Endothelial cell of umbilical vein (primary cell): ENCODE measurements at regions not wholly inside any gene's neighbourhood (a gene's known extent, or its start where the extent isn't known, plus 50 kb on each side); places are given as distances from the start of the nearest gene placed in this dataset.

Experiments used
- BruUV-seq: library from RNA; stranded (reverse); fragments of 400-500 nt; replicated peaks from 2 replicates; lab custom pipeline; 2021; lab: Mats Ljungman, UMichigan
- CTCF ChIA-PET: fragments of 300-600, 350-600 bp; sonication (Branson Sonifier 250); formaldehyde crosslinking; loops from one replicate; lab custom pipeline; 2021; ENCODE audit warnings: antibody characterized with exemption, inconsistent platforms; lab: Charles Lee
- POLR2A ChIA-PET: fragments of 300-600, 350-600 bp; sonication (Branson Sonifier 250); formaldehyde crosslinking; loops from one replicate; lab custom pipeline; 2021; ENCODE audit warnings: antibody characterized with exemption, inconsistent platforms; lab: Charles Lee
- DNase-seq: peaks from one replicate; pipeline ENCODE4 v3.0.0-alpha.2; 2011; ENCODE audit warnings: low read depth, low spot score
- FAIRE-seq: peaks from 2 replicates; lab custom pipeline; 2011; peaks lifted over from hg19 to GRCh38; lab: Jason Lieb, UNC
- H2AFZ ChIP-seq: 2 replicates; pipeline ENCODE4 v1.6.0; 2012; ENCODE audit warnings: low read depth, low read length, control low read depth, inconsistent platforms
- H3K27ac ChIP-seq: 2 replicates; pipeline ENCODE4 v1.5.1; 2011; ENCODE audit warnings: low read depth, mild to moderate bottlenecking, control low read depth, low read length, moderate library complexity; ENCODE audit not compliant: insufficient read depth
- H3K27me3 ChIP-seq, 2 experiments: 2 replicates each; pipeline versions ENCODE4 v1.6.0 to v1.6.1; 2011; ENCODE audit warnings: low read length in 2 of 2, mixed read lengths in 1 of 2; ENCODE audit not compliant: control insufficient read depth in 2 of 2, insufficient read depth in 2 of 2
- H3K36me3 ChIP-seq, 2 experiments: 2 replicates in 1 of 2; 3 replicates in 1 of 2; pipeline ENCODE4 v1.5.1; 2011; ENCODE audit warnings: low read length in 2 of 2, mild to moderate bottlenecking in 1 of 2, moderate library complexity in 1 of 2; ENCODE audit not compliant: control insufficient read depth in 2 of 2, insufficient read depth in 2 of 2; ENCODE audit errors: extremely low read depth in 1 of 2
- H3K4me1 ChIP-seq: 3 replicates; pipeline ENCODE4 v1.5.1; 2011; ENCODE audit warnings: mild to moderate bottlenecking, low read length; ENCODE audit not compliant: control insufficient read depth, insufficient read depth; ENCODE audit errors: extremely low read depth
- H3K4me2 ChIP-seq: 2 replicates; pipeline ENCODE4 v1.6.1; 2011; ENCODE audit warnings: low read length, control low read depth, mixed read lengths; ENCODE audit not compliant: insufficient read depth
- H3K4me3 ChIP-seq, 3 experiments: fragments of 200-600 bp in 1 of 3; sonication (generic), shearing (Covaris generic) in 1 of 3; replicated peaks in 1 of 3; 2 replicates each; pipeline ENCODE4 v1.5.1; 2011 to 2016; ENCODE audit warnings: control low read depth in 3 of 3, low read length in 3 of 3, mild to moderate bottlenecking in 2 of 3, inconsistent platforms in 1 of 3, low read depth in 1 of 3, moderate library complexity in 1 of 3; ENCODE audit not compliant: insufficient read depth in 1 of 3
- H3K79me2 ChIP-seq: 2 replicates; pipeline ENCODE4 v1.6.0; 2012; ENCODE audit warnings: low read length, inconsistent platforms; ENCODE audit not compliant: control insufficient read depth, insufficient read depth
- H3K9ac ChIP-seq: replicated peaks from 2 replicates; pipeline ENCODE3; 2011; ENCODE audit warnings: low read length, control low read depth; ENCODE audit not compliant: insufficient read depth; ENCODE audit errors: extremely low read depth
- H3K9me1 ChIP-seq: replicated peaks from 3 replicates; pipeline ENCODE4 v1.6.0; 2011; ENCODE audit warnings: mild to moderate bottlenecking, low read length; ENCODE audit not compliant: control insufficient read depth, insufficient read depth; ENCODE audit errors: extremely low read depth
- H3K9me3 ChIP-seq: replicated peaks from 2 replicates; pipeline ENCODE4 v1.5.1; 2012; ENCODE audit warnings: low read length, inconsistent platforms; ENCODE audit not compliant: control insufficient read depth, insufficient read depth
- H4K20me1 ChIP-seq: replicated peaks from 2 replicates; pipeline ENCODE3; 2011; ENCODE audit warnings: mild to moderate bottlenecking, low read length; ENCODE audit not compliant: control insufficient read depth, insufficient read depth; ENCODE audit errors: extremely low read depth
- CTCF ChIP-seq, 2 donors: IDR thresholded peaks; 1 replicate in 1 of 2; 2 replicates in 1 of 2; pipeline ENCODE4 v1.5.1; 2011; ENCODE audit warnings: low read length in 2 of 2, mild to moderate bottlenecking in 2 of 2, moderate library complexity in 2 of 2, control low read depth in 1 of 2, inconsistent platforms in 1 of 2, low read depth in 1 of 2; ENCODE audit not compliant: insufficient read depth in 1 of 2; ENCODE audit errors: extremely low read depth in 1 of 2
- EZH2 ChIP-seq: IDR thresholded peaks from 2 replicates; pipeline ENCODE4 v1.6.1; 2012; ENCODE audit warnings: borderline replicate concordance, low read depth, mild to moderate bottlenecking, moderate library complexity, low read length, inconsistent platforms; ENCODE audit not compliant: severe bottlenecking
- FOS ChIP-seq: IDR thresholded peaks from 2 replicates; pipeline ENCODE4 v1.6.1; 2011; ENCODE audit warnings: mild to moderate bottlenecking, low read length, moderate library complexity, borderline replicate concordance; ENCODE audit not compliant: insufficient read depth
- GATA2 ChIP-seq: IDR thresholded peaks from 2 replicates; pipeline ENCODE4 v1.7.0; 2011; ENCODE audit warnings: low read depth, mild to moderate bottlenecking, moderate library complexity, mixed read lengths, low read length; ENCODE audit not compliant: insufficient read length, insufficient read depth
- JUN ChIP-seq: IDR thresholded peaks from 2 replicates; pipeline ENCODE4 v1.6.1; 2011; ENCODE audit warnings: borderline replicate concordance, low read depth; ENCODE audit not compliant: insufficient read length, insufficient read depth
- MAX ChIP-seq: IDR thresholded peaks from 2 replicates; pipeline ENCODE4 v1.6.1; 2011; ENCODE audit not compliant: insufficient read depth, insufficient read length
- MYC ChIP-seq: IDR thresholded peaks from one replicate; pipeline ENCODE4 v1.6.1; 2011; ENCODE audit warnings: mild to moderate bottlenecking, low read depth, low read length
- POLR2A ChIP-seq: IDR thresholded peaks from 2 replicates; pipeline ENCODE4 v1.6.1; 2012; ENCODE audit warnings: low read depth, mild to moderate bottlenecking, control low read depth, low read length
- POLR2AphosphoS5 ChIP-seq: IDR thresholded peaks from 2 replicates; pipeline ENCODE4 v1.6.1; 2012; ENCODE audit warnings: low read depth, mild to moderate bottlenecking, control low read depth, low read length, moderate library complexity; ENCODE audit not compliant: insufficient read depth
- dilution Hi-C: fragments of 300-500 bp; cut with MboI; formaldehyde crosslinking; loops from one replicate; pipeline ENCODE4 v1.15.0; 2019; ENCODE audit warnings: low sequenced_read_pairs; ENCODE audit not compliant: extremely low pct_ligation_motif_present
- intact Hi-C: fragments of 100-400 bp; cut with micrococcal nuclease; formaldehyde crosslinking; loops from one replicate; pipeline ENCODE4 v1.10.0; 2022

GRCh38 chr12:47340411-47341015, 260.8 kb upstream of the AMIGO2 start:
- Histone ChIP-seq H3K27ac (no peak overlapping the region), H3K36me3 (no peaks in the 10 kb centered on the region), H2AFZ (no peak overlapping the region), H3K4me1 (no peaks in the 10 kb centered on the region), H3K9ac (no peak overlapping the region), H3K27me3 (no peaks in the 10 kb centered on the region), H3K4me3 (no peak overlapping the region), H3K9me1 (no peaks in the 10 kb centered on the region), H3K79me2 (no peaks in the 10 kb centered on the region), H4K20me1 (no peaks in the 10 kb centered on the region), H3K4me2 (no peak overlapping the region), H3K9me3 (no peaks in the 10 kb centered on the region)
- TF ChIP-seq MAX = no peak
- TF ChIP-seq EZH2 = no peak
- no peak for TF ChIP-seq MYC
- no peak for TF ChIP-seq GATA2
- TF ChIP-seq JUN = no peak
- no peak for TF ChIP-seq POLR2AphosphoS5
- no peak for TF ChIP-seq FOS
- no peak for TF ChIP-seq POLR2A
- no peak for TF ChIP-seq CTCF (IDR thresholded peaks at IDR 0.05; ENCODE audit: extremely low read depth in 1 of 2, insufficient read depth in 1 of 2, low read depth in 1 of 2, low read length in 2 of 2)
- dilution Hi-C loops (no loop called here), intact Hi-C loops (no loop called here)
- ChIA-PET POLR2A (no interaction called here), CTCF (interaction anchor here (1.4 to 2.1 kb wide), 2 partner anchors 57 kb away, joined by 6 to 8 read pairs; no protein-coding TSS in a partner anchor)
- BruUV-seq = no TSS peak
- FAIRE-seq (no peak), DNase-seq (no peak)
